Gastroesophageal sphincter (tissue), 4 donors: ENCODE measurements at regions not wholly inside any gene's neighbourhood (a gene's known extent, or its start where the extent isn't known, plus 50 kb on each side); places are given as distances from the start of the nearest gene placed in this dataset.

Source experiments
- ATAC-seq: fragments of 150-250 bp; one replicate; pipeline ENCODE4 v1.9.1; 2016; ENCODE audit warnings: mild to moderate bottlenecking, moderate library complexity
- H3K27ac ChIP-seq, 4 donors: fragments of 200-600 bp; sonication (generic) in 3 of 4; 1 replicate in 3 of 4; 2 replicates in 1 of 4; pipeline ENCODE4 v1.5.1; 2016 to 2019
- H3K27me3 ChIP-seq: fragments of 200-600 bp; sonication (generic); one replicate; pipeline ENCODE4 v1.5.1; 2019
- H3K36me3 ChIP-seq, 2 donors: fragments of 200-600 bp; sonication (generic); one replicate each; pipeline ENCODE4 v1.5.1; 2019; ENCODE audit warnings: control low read depth in 1 of 2
- H3K4me1 ChIP-seq, 3 donors: fragments of 200-600 bp; sonication (generic); 1 replicate in 2 of 3; 2 replicates in 1 of 3; pipeline ENCODE4 v1.5.1; 2016 to 2019; ENCODE audit warnings: control low read depth in 2 of 3
- H3K4me3 ChIP-seq, 2 donors: fragments of 200-600 bp; sonication (generic); one replicate each; pipeline ENCODE4 v1.5.1; 2019; ENCODE audit warnings: mild to moderate bottlenecking in 1 of 2, moderate library complexity in 1 of 2
- H3K9me3 ChIP-seq, 3 donors: fragments of 200-600 bp; sonication (generic); one replicate each; pipeline ENCODE4 v1.5.1; 2017 to 2019; ENCODE audit warnings: control low read depth in 2 of 3
- EP300 ChIP-seq: sonication (generic); formaldehyde crosslinking; IDR thresholded peaks from one replicate; pipeline ENCODE4 v1.6.1; 2017; ENCODE audit warnings: antibody characterized with exemption, mild to moderate bottlenecking
- POLR2A ChIP-seq, 2 donors: fragments of 450-650 bp; IDR thresholded peaks; one replicate each; pipeline ENCODE4 v1.6.1; 2017; ENCODE audit warnings: antibody characterized with exemption in 2 of 2, mild to moderate bottlenecking in 2 of 2, moderate library complexity in 1 of 2
- POLR2AphosphoS5 ChIP-seq: sonication (generic); formaldehyde crosslinking; IDR thresholded peaks from one replicate; pipeline ENCODE4 v1.6.1; 2017; ENCODE audit warnings: antibody characterized with exemption
- WGBS, 2 donors: methylation state at CpG; one replicate each; pipeline ENCODE4 v1.1.5; 2018; ENCODE audit warnings: low coverage in 1 of 2; 5-methylcytosine and 5-hydroxymethylcytosine counted together
- TF ChIP-seq, protein P1 (sequence below), 4 experiments: fragments of 200-600 bp in 2 of 4; fragments of 450-650 bp in 2 of 4; sonication (generic) in 1 of 4; IDR thresholded peaks; one replicate each; pipeline ENCODE4 v1.5.1; 2017 to 2019; ENCODE audit warnings: antibody characterized with exemption in 4 of 4, mild to moderate bottlenecking in 2 of 4, moderate library complexity in 2 of 4

DNA sequence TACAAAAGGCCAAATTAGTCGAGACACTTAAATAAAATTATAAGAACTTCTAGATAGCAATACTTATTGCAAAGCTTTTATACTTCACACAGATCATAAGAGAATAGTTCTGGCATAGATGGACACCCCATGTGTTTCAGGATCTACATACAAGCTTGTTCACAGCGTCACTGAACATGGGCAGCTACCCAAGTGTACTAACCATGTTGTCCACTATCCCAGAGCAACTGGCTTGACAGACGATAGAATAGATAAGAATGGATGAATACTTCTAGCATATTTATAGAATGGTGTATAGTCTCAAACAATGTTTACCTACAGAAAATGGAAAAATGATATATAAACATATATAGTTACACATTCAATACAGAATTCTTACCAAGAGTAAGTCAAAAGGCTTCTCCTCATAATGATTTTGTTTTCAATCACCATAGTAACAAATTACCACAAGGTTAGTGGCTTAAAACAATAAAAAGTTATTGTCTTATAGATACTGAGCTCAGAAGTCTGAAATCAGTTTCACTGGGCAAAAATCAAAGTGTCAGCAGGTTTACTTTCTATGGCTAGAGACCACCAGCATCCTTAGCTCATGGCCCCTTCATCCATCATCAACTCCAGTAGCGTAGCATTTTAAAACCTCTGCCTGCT is 446.7 kb downstream of the DMRTA1 start:
- TF ChIP-seq POLR2A (IDR thresholded peaks at IDR 0.05), result no peak
- TF ChIP-seq EP300, result no peak
- TF ChIP-seq, protein P1, sequence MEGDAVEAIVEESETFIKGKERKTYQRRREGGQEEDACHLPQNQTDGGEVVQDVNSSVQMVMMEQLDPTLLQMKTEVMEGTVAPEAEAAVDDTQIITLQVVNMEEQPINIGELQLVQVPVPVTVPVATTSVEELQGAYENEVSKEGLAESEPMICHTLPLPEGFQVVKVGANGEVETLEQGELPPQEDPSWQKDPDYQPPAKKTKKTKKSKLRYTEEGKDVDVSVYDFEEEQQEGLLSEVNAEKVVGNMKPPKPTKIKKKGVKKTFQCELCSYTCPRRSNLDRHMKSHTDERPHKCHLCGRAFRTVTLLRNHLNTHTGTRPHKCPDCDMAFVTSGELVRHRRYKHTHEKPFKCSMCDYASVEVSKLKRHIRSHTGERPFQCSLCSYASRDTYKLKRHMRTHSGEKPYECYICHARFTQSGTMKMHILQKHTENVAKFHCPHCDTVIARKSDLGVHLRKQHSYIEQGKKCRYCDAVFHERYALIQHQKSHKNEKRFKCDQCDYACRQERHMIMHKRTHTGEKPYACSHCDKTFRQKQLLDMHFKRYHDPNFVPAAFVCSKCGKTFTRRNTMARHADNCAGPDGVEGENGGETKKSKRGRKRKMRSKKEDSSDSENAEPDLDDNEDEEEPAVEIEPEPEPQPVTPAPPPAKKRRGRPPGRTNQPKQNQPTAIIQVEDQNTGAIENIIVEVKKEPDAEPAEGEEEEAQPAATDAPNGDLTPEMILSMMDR (IDR thresholded peaks at IDR 0.05), result no peak
- TF ChIP-seq POLR2AphosphoS5, result no peak
- Histone ChIP-seq H3K27me3 (no peaks in the 10 kb centered on the region), H3K4me1 (no peaks in the 10 kb centered on the region), H3K9me3 (no peaks in the 10 kb centered on the region), H3K4me3 (no peak overlapping the region), H3K27ac (no peak overlapping the region), H3K36me3 (no peaks in the 10 kb centered on the region)
- WGBS, 2 donors, result 75 to 76% methylated on average over 3 to 4 of the region's 4 CpGs
- no peak for ATAC-seq

DNA sequence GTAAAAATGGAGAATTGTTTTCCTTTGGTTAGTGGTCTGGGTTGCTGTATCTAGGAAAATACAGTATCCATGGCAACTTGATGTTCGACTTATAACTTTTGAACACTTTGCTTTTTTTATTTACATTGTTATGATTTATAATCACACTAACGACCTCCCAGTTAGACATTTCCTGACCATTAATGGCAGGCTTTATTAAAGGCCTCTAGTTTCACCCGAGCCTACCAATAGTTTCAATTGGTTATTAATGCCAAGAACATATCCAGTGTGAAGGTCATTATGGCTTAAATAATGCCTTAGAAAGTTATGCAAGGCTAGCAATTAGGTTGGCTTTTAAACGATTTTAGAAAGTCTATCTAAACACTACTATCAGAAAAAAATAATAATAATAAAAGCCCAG is 452.0 kb downstream of the DMRTA1 start:
- no peak overlapping the region for H3K4me3 ChIP-seq
- no peaks in the 10 kb centered on the region for H3K36me3 ChIP-seq
- no peak overlapping the region for H3K27ac ChIP-seq
- WGBS, 2 donors, result 23 to 32% methylated on average over 4 of the region's 4 CpGs
- H3K27me3 ChIP-seq, result no peaks in the 10 kb centered on the region
- ATAC-seq, result no peak
- no peaks in the 10 kb centered on the region for H3K4me1 ChIP-seq
- no peaks in the 10 kb centered on the region for H3K9me3 ChIP-seq
- TF ChIP-seq, protein P1 (IDR thresholded peaks at IDR 0.05), result no peak
- no peak for TF ChIP-seq EP300
- TF ChIP-seq POLR2A (IDR thresholded peaks at IDR 0.05), result no peak
- no peak for TF ChIP-seq POLR2AphosphoS5

DNA sequence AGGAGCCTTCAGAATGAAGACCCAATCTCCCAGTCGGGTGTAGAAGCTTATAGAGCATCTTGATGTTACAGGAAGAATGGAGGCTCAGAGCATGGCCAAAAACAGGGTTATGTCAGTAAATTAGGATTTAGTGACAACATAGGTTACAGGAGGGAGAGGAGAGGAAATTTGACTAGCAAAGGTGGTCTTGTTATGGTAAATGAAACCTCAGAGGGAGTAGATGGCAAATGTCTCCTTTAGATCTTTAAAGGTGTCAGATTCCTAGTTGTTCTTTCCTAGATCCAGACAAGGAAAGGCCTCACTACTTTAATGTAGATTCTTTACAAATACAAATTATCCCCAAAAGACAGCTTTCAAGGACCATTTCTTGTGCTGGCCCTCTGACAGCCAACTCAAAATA is 465.0 kb downstream of the DMRTA1 start:
- H3K4me1 ChIP-seq, result no peaks in the 10 kb centered on the region
- H3K4me3 ChIP-seq, result no peak overlapping the region
- no peak for ATAC-seq
- H3K27me3 ChIP-seq, result no peaks in the 10 kb centered on the region
- no peak for TF ChIP-seq POLR2A (IDR thresholded peaks at IDR 0.05)
- TF ChIP-seq, protein P1 (IDR thresholded peaks at IDR 0.05), result no peak
- no peak for TF ChIP-seq POLR2AphosphoS5
- TF ChIP-seq EP300, result no peak
- no peaks in the 10 kb centered on the region for H3K9me3 ChIP-seq
- no peaks in the 10 kb centered on the region for H3K36me3 ChIP-seq
- H3K27ac ChIP-seq, result no peak overlapping the region
- WGBS, 2 donors, result 71% methylated on average over 1 of the region's 1 CpG; no CpG with 5 or more reads in 1 of the 2 donors

DNA sequence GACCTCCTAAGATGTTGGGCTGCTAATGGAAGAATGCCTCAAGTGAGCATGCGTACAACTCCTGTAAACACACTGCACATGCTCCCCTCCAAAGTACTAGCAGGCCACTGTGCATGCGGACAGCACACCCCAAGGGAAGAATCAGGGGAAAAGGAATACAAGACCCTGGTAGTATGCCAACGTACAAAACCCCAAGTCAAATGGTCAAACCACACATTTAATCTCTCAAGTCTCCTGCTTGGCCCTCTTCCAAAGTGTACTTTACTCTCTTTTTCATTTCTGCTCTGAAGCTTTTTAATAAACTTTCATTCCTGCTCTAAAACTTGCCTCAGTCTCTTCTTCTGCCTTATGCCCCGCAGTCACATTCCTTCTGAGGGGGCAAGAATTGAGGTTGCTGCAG is 466.4 kb downstream of the DMRTA1 start:
- WGBS, 2 donors, result 56 to 65% methylated on average over 3 to 4 of the region's 4 CpGs
- no peaks in the 10 kb centered on the region for H3K4me1 ChIP-seq
- H3K27ac ChIP-seq, result no peak overlapping the region
- H3K9me3 ChIP-seq, result no peaks in the 10 kb centered on the region
- no peaks in the 10 kb centered on the region for H3K27me3 ChIP-seq
- no peak for ATAC-seq
- no peaks in the 10 kb centered on the region for H3K36me3 ChIP-seq
- no peak for TF ChIP-seq POLR2A (IDR thresholded peaks at IDR 0.05)
- TF ChIP-seq EP300, result no peak
- TF ChIP-seq, protein P1 (IDR thresholded peaks at IDR 0.05), result no peak
- no peak for TF ChIP-seq POLR2AphosphoS5
- H3K4me3 ChIP-seq, result no peak overlapping the region

DNA sequence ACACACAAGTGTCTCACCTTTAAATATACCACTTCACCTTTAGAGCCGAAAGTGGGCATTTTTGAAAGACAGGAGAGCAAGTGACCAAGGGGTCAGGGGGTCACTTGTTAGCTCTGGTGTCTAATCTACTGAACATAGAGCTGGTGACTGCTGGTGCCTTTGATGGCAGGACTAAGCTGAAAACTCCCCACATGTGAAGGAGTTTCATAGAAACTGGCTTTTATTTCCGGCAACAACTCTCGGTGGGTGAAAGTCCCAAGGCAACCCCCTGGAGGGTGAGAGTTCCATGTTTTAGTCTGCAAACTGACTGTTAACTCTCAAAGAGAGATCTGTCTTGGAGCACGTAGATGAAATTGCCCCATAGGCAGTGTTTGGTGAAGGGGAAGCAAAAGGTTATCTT is 466.9 kb downstream of the DMRTA1 start:
- Histone ChIP-seq H3K4me1 (no peaks in the 10 kb centered on the region), H3K4me3 (no peak overlapping the region), H3K27ac (no peak overlapping the region), H3K36me3 (no peaks in the 10 kb centered on the region), H3K27me3 (no peaks in the 10 kb centered on the region), H3K9me3 (no peaks in the 10 kb centered on the region)
- WGBS, 2 donors, result 62 to 77% methylated on average over 4 of the region's 4 CpGs
- TF ChIP-seq POLR2A (IDR thresholded peaks at IDR 0.05) (no peak), EP300 (no peak), POLR2AphosphoS5 (no peak)
- TF ChIP-seq, protein P1 (IDR thresholded peaks at IDR 0.05), result no peak
- ATAC-seq, result no peak
